ENCODE measurements at regions not wholly inside any gene's neighbourhood (a gene's known extent, or its start where the extent isn't known, plus 50 kb on each side); places are given as distances from the start of the nearest gene placed in this dataset.
"Not testable (repeated sequence)": the region's sequence is repeated elsewhere in the genome, so short reads cannot be mapped to it uniquely, and the experiment has no call there.

- Histone ChIP-seq H3K4me3 (no peak overlapping the region), H3K27ac (no peak overlapping the region)
Measured at GRCh38 chr5:166834246-166834645, 1457.2 kb upstream of the WWC1 start.

- Histone ChIP-seq H3K27ac (no peak overlapping the region), H3K4me3 (no peak overlapping the region)
Measured at GRCh38 chr5:166845044-166845443, 1446.4 kb upstream of the WWC1 start.

GRCh38 chr5:166856791-166857190 lies 1434.7 kb upstream of the WWC1 start:
- Histone ChIP-seq H3K4me3 (no peak overlapping the region), H3K27ac (no peak overlapping the region)

- no peak overlapping the region for H3K4me3 ChIP-seq
- no peak overlapping the region for H3K27ac ChIP-seq
Measured at GRCh38 chr5:166860426-166860825, 1431.0 kb upstream of the WWC1 start.

GRCh38 chr5:166862581-166862980 lies 1428.9 kb upstream of the WWC1 start:
- no peak overlapping the region for H3K27ac ChIP-seq
- no peak overlapping the region for H3K4me3 ChIP-seq

GRCh38 chr5:166865206-166865605 lies 1426.2 kb upstream of the WWC1 start:
- Histone ChIP-seq H3K4me3 (no peak overlapping the region), H3K27ac (no peak overlapping the region)

GRCh38 chr5:166880456-166880855 lies 1411.0 kb upstream of the WWC1 start:
- Histone ChIP-seq H3K27ac (no peak overlapping the region), H3K4me3 (no peak overlapping the region)

- Histone ChIP-seq H3K4me3 (no peak overlapping the region), H3K27ac (no peak overlapping the region)
Measured at GRCh38 chr5:166881802-166882201, 1409.6 kb upstream of the WWC1 start.

- Histone ChIP-seq H3K4me3 (no peak overlapping the region), H3K27ac (no peak overlapping the region)
Measured at GRCh38 chr5:166883016-166883415, 1408.4 kb upstream of the WWC1 start.

- no peak overlapping the region for H3K27ac ChIP-seq
- H3K4me3 ChIP-seq: no peak overlapping the region
Measured at GRCh38 chr5:166898166-166898565, 1393.3 kb upstream of the WWC1 start.

- Histone ChIP-seq H3K4me3 (no peak overlapping the region), H3K27ac (no peak overlapping the region)
Measured at GRCh38 chr5:166899343-166899742, 1392.1 kb upstream of the WWC1 start.

- Histone ChIP-seq H3K27ac (no peak overlapping the region), H3K4me3 (no peak overlapping the region)
Measured at GRCh38 chr5:166904571-166904970, 1386.9 kb upstream of the WWC1 start.

- H3K27ac ChIP-seq: no peak overlapping the region
- H3K4me3 ChIP-seq: no peak overlapping the region
Measured at GRCh38 chr5:166906991-166907713, 1384.3 kb upstream of the WWC1 start.

GRCh38 chr5:166909040-166909439 lies 1382.4 kb upstream of the WWC1 start:
- H3K4me3 ChIP-seq: no peak overlapping the region
- H3K27ac ChIP-seq: no peak overlapping the region

GRCh38 chr5:166909926-166910325 lies 1381.5 kb upstream of the WWC1 start:
- no peak overlapping the region for H3K4me3 ChIP-seq
- no peak overlapping the region for H3K27ac ChIP-seq

GRCh38 chr5:166910995-166911394 lies 1380.5 kb upstream of the WWC1 start:
- H3K27ac ChIP-seq: no peak overlapping the region
- no peak overlapping the region for H3K4me3 ChIP-seq

- Histone ChIP-seq H3K27ac (no peak overlapping the region), H3K4me3 (no peak overlapping the region)
Measured at GRCh38 chr5:166916021-166916420, 1375.4 kb upstream of the WWC1 start.

- no peak overlapping the region for H3K4me3 ChIP-seq
- no peak overlapping the region for H3K27ac ChIP-seq
Measured at GRCh38 chr5:166926138-166926537, 1365.3 kb upstream of the WWC1 start.

- H3K27ac ChIP-seq, H3K4me3 ChIP-seq: not testable (repeated sequence)
Measured at GRCh38 chr5:166926806-166927475, 1364.5 kb upstream of the WWC1 start.

GRCh38 chr5:166936351-166936750 lies 1355.1 kb upstream of the WWC1 start:
- Histone ChIP-seq H3K4me3 (no peak overlapping the region), H3K27ac (no peak overlapping the region)

- Histone ChIP-seq H3K4me3 (no peak overlapping the region), H3K27ac (no peak overlapping the region)
Measured at GRCh38 chr5:166938071-166938470, 1353.4 kb upstream of the WWC1 start.

- Histone ChIP-seq H3K27ac (no peak overlapping the region), H3K4me3 (no peak overlapping the region)
Measured at GRCh38 chr5:166942948-166943347, 1348.5 kb upstream of the WWC1 start.
